ENCODE measurements at regions not wholly inside any gene's neighbourhood (a gene's known extent, or its start where the extent isn't known, plus 50 kb on each side); places are given as distances from the start of the nearest gene placed in this dataset.

- TF ChIP-seq YY1 (IDR thresholded peaks at IDR 0.05; ENCODE audit: insufficient read depth, insufficient read length) (no peak), ZNF274 (IDR thresholded peaks at IDR 0.05; ENCODE audit: low read depth, low read length) (no peak)
Observed at GRCh38 chr5:130549884-130550561, 615.0 kb downstream of the HINT1 start.

All from NT2/D1 (cell line).